WTC11 (cell line): ENCODE measurements at regions not wholly inside any gene's neighbourhood (a gene's known extent, or its start where the extent isn't known, plus 50 kb on each side); places are given as distances from the start of the nearest gene placed in this dataset.

ENCODE experiments used
- ATAC-seq: fragments of 200-7000 bp; cut with Tn5 transposase; 2 replicates; pipeline ENCODE4 v1.10.0; 2021; ENCODE audit warnings: mild to moderate bottlenecking, moderate library complexity
- CTCF ChIA-PET: fragments of 300-600 bp; sonication (Branson Sonifier 250); formaldehyde crosslinking; loops from one replicate; lab custom pipeline; 2021; ENCODE audit warnings: antibody characterized with exemption; lab: Charles Lee
- POLR2A ChIA-PET: fragments of 350-600 bp; sonication (Branson Sonifier 250); formaldehyde crosslinking; loops from one replicate; lab custom pipeline; 2021; ENCODE audit warnings: antibody characterized with exemption; lab: Charles Lee
- DNase-seq: peaks from one replicate; pipeline ENCODE4 v3.0.0; 2021; ENCODE audit warnings: low spot score
- H3K27ac Mint-ChIP-seq: 2 replicates; pipeline ENCODE4 v1.8.0; 2021; ENCODE audit warnings: mixed read lengths
- H3K27me3 Mint-ChIP-seq: 2 replicates; pipeline ENCODE4 v1.8.0; 2021; ENCODE audit warnings: low read depth, mild to moderate bottlenecking, moderate library complexity, mixed read lengths
- H3K36me3 Mint-ChIP-seq: 2 replicates; pipeline ENCODE4 v1.8.0; 2021; ENCODE audit warnings: mixed read lengths
- H3K4me1 Mint-ChIP-seq: 2 replicates; pipeline ENCODE4 v1.8.0; 2022; ENCODE audit warnings: mixed read lengths
- H3K4me3 Mint-ChIP-seq: 2 replicates; pipeline ENCODE4 v1.8.0; 2021; ENCODE audit warnings: mild to moderate bottlenecking, moderate library complexity, mixed read lengths
- H3K9me3 Mint-ChIP-seq: 2 replicates; pipeline ENCODE4 v1.8.0; 2021; ENCODE audit warnings: mixed read lengths
- E2F1 ChIP-seq: sonication (generic); formaldehyde crosslinking; IDR thresholded peaks from 2 replicates; pipeline ENCODE4 v1.8.0; 2022; ENCODE audit warnings: mild to moderate bottlenecking, missing genetic modification reagents
- ETV6 ChIP-seq: sonication (generic); formaldehyde crosslinking; IDR thresholded peaks from 2 replicates; pipeline ENCODE4 v1.8.1; 2022; ENCODE audit warnings: mild to moderate bottlenecking, missing genetic modification reagents
- GABPB1 ChIP-seq: sonication (generic); formaldehyde crosslinking; IDR thresholded peaks from 2 replicates; pipeline ENCODE4 v1.8.1; 2023; ENCODE audit warnings: mild to moderate bottlenecking, missing genetic modification reagents
- GRHL2 ChIP-seq: fragments of 250-450 bp; sonication (Bioruptor Pico); IDR thresholded peaks from 2 replicates; pipeline ENCODE4 v1.8.0; 2022; ENCODE audit warnings: mild to moderate bottlenecking, moderate library complexity; ENCODE audit not compliant: insufficient replicate concordance, severe bottlenecking
- HMGA2 ChIP-seq: fragments of 250-450 bp; sonication (Bioruptor Pico); IDR thresholded peaks from 2 replicates; pipeline ENCODE4 v1.4.0; 2021; ENCODE audit warnings: mild to moderate bottlenecking, moderate library complexity
- MXD4 ChIP-seq: fragments of 250-450 bp; sonication (Bioruptor Pico); IDR thresholded peaks from 2 replicates; pipeline ENCODE4 v1.8.0; 2021; ENCODE audit warnings: mild to moderate bottlenecking, moderate library complexity, borderline replicate concordance
- NFE2L1 ChIP-seq: sonication (generic); formaldehyde crosslinking; IDR thresholded peaks from 2 replicates; pipeline ENCODE4 v1.8.1; 2023; ENCODE audit warnings: missing genetic modification reagents
- NFYB ChIP-seq: sonication (generic); formaldehyde crosslinking; conservative IDR thresholded peaks from 2 replicates; pipeline ENCODE4 v1.8.0; 2022; ENCODE audit warnings: low read depth, missing genetic modification reagents
- NR2C2 ChIP-seq: sonication (generic); formaldehyde crosslinking; IDR thresholded peaks from 2 replicates; pipeline ENCODE4 v1.8.0; 2022; ENCODE audit warnings: mild to moderate bottlenecking, missing genetic modification reagents
- PRRX2 ChIP-seq: fragments of 250-450 bp; sonication (Bioruptor Pico); IDR thresholded peaks from 2 replicates; pipeline ENCODE4 v1.8.0; 2021; ENCODE audit warnings: mild to moderate bottlenecking
- SMAD4 ChIP-seq: sonication (generic); formaldehyde crosslinking; IDR thresholded peaks from 2 replicates; pipeline ENCODE4 v1.8.0; 2022; ENCODE audit warnings: mild to moderate bottlenecking, missing genetic modification reagents
- SP1 ChIP-seq: sonication (generic); formaldehyde crosslinking; conservative IDR thresholded peaks from 2 replicates; pipeline ENCODE4 v1.8.1; 2022; ENCODE audit warnings: missing genetic modification reagents
- STAT6 ChIP-seq: sonication (generic); formaldehyde crosslinking; conservative IDR thresholded peaks from 2 replicates; pipeline ENCODE4 v1.8.1; 2023; ENCODE audit warnings: mild to moderate bottlenecking, low read depth, missing genetic modification reagents, moderate library complexity
- ZBTB21 ChIP-seq: sonication (generic); formaldehyde crosslinking; IDR thresholded peaks from 2 replicates; pipeline ENCODE4 v1.8.1; 2023; ENCODE audit warnings: mild to moderate bottlenecking, missing genetic modification reagents, borderline replicate concordance
- ZNF232 ChIP-seq: sonication (generic); formaldehyde crosslinking; IDR thresholded peaks from 2 replicates; pipeline ENCODE4 v1.8.0; 2022; ENCODE audit warnings: mild to moderate bottlenecking, missing genetic modification reagents
- ZNF317 ChIP-seq: sonication (generic); formaldehyde crosslinking; IDR thresholded peaks from 2 replicates; pipeline ENCODE4 v1.8.1; 2023; ENCODE audit warnings: low read depth, mild to moderate bottlenecking, moderate library complexity, missing genetic modification reagents, borderline replicate concordance
- ZNF416 ChIP-seq: fragments of 250-450 bp; sonication (Bioruptor Pico); IDR thresholded peaks from 2 replicates; pipeline ENCODE4 v1.9.0; 2021; ENCODE audit warnings: mild to moderate bottlenecking, inconsistent platforms
- TF ChIP-seq, protein P1 (sequence below): sonication (generic); formaldehyde crosslinking; IDR thresholded peaks from 2 replicates; pipeline ENCODE4 v1.8.1; 2023; ENCODE audit warnings: mild to moderate bottlenecking, missing genetic modification reagents, borderline replicate concordance
- TF ChIP-seq, protein P2 (sequence below): sonication (generic); formaldehyde crosslinking; IDR thresholded peaks from 2 replicates; pipeline ENCODE4 v1.8.0; 2022; ENCODE audit warnings: mild to moderate bottlenecking, missing genetic modification reagents
- TF ChIP-seq, protein P3 (sequence below): sonication (generic); formaldehyde crosslinking; IDR thresholded peaks from 2 replicates; pipeline ENCODE4 v1.8.0; 2022; ENCODE audit warnings: mild to moderate bottlenecking, missing genetic modification reagents
- TF ChIP-seq, protein P4 (sequence below): fragments of 250-450 bp; sonication (Bioruptor Pico); IDR thresholded peaks from 2 replicates; pipeline ENCODE4 v1.9.0; 2021; ENCODE audit warnings: mild to moderate bottlenecking

GRCh38 chr4:15164571-15164970 is 162.3 kb downstream of the CPEB2 start:
- CTCF ChIA-PET = no interaction called here
- Mint-ChIP-seq H3K9me3 (no peaks in the 10 kb centered on the region), H3K27ac (no peak overlapping the region)
- DNase-seq = no peak
- TF ChIP-seq, protein P1, sequence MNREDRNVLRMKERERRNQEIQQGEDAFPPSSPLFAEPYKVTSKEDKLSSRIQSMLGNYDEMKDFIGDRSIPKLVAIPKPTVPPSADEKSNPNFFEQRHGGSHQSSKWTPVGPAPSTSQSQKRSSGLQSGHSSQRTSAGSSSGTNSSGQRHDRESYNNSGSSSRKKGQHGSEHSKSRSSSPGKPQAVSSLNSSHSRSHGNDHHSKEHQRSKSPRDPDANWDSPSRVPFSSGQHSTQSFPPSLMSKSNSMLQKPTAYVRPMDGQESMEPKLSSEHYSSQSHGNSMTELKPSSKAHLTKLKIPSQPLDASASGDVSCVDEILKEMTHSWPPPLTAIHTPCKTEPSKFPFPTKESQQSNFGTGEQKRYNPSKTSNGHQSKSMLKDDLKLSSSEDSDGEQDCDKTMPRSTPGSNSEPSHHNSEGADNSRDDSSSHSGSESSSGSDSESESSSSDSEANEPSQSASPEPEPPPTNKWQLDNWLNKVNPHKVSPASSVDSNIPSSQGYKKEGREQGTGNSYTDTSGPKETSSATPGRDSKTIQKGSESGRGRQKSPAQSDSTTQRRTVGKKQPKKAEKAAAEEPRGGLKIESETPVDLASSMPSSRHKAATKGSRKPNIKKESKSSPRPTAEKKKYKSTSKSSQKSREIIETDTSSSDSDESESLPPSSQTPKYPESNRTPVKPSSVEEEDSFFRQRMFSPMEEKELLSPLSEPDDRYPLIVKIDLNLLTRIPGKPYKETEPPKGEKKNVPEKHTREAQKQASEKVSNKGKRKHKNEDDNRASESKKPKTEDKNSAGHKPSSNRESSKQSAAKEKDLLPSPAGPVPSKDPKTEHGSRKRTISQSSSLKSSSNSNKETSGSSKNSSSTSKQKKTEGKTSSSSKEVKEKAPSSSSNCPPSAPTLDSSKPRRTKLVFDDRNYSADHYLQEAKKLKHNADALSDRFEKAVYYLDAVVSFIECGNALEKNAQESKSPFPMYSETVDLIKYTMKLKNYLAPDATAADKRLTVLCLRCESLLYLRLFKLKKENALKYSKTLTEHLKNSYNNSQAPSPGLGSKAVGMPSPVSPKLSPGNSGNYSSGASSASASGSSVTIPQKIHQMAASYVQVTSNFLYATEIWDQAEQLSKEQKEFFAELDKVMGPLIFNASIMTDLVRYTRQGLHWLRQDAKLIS (CRISPR knock-in tag) = no peak
- TF ChIP-seq E2F1 (no peak), ZNF416 (CRISPR knock-in tag) (no peak), NFE2L1 (CRISPR knock-in tag) (no peak), MXD4 (no peak), STAT6 (CRISPR knock-in tag) (no peak), GABPB1 (CRISPR knock-in tag) (no peak), HMGA2 (CRISPR knock-in tag) (no peak)
- TF ChIP-seq, protein P2, sequence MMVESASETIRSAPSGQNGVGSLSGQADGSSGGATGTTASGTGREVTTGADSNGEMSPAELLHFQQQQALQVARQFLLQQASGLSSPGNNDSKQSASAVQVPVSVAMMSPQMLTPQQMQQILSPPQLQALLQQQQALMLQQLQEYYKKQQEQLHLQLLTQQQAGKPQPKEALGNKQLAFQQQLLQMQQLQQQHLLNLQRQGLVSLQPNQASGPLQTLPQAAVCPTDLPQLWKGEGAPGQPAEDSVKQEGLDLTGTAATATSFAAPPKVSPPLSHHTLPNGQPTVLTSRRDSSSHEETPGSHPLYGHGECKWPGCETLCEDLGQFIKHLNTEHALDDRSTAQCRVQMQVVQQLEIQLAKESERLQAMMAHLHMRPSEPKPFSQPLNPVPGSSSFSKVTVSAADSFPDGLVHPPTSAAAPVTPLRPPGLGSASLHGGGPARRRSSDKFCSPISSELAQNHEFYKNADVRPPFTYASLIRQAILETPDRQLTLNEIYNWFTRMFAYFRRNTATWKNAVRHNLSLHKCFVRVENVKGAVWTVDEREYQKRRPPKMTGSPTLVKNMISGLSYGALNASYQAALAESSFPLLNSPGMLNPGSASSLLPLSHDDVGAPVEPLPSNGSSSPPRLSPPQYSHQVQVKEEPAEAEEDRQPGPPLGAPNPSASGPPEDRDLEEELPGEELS (CRISPR knock-in tag) = no peak
- TF ChIP-seq, all 79 proteins: peak for 0
- Mint-ChIP-seq H3K36me3 (no peaks in the 10 kb centered on the region), H3K4me1 (peaks cover 29% of the 10 kb centered on the region), H3K4me3 (no peak overlapping the region), H3K27me3 (peaks cover 14% of the 10 kb centered on the region)
- POLR2A ChIA-PET = no interaction called here
- ATAC-seq = no peak

DNA sequence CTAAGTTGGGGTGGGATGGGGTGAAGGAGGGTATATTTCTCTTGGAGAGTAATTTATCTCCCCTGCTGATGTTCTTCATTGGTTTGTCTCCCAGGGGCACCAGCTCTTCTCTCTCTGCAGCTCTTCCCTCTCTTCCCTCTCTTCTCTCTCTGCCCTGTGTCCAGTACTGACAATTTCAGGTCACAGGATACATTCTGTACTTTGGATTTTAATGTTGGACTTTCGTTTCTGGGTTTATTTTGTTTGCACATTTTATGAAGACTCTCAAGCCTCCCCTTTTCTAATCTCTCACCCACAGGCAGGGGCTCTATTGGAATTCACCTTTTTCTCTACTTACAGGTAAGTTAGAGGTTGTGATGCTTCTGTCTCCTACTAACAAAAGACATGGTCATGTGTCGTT is 165.5 kb downstream of the CPEB2 start:
- H3K27ac Mint-ChIP-seq = no peak overlapping the region
- DNase-seq (no peak), ATAC-seq (no peak)
- POLR2A ChIA-PET = no interaction called here
- H3K27me3 Mint-ChIP-seq = peaks cover 15% of the 10 kb centered on the region
- CTCF ChIA-PET = no interaction called here
- peaks cover 16% of the 10 kb centered on the region for H3K9me3 Mint-ChIP-seq
- no peak overlapping the region for H3K4me3 Mint-ChIP-seq
- peaks cover 18% of the 10 kb centered on the region for H3K4me1 Mint-ChIP-seq
- H3K36me3 Mint-ChIP-seq = peaks cover 10% of the 10 kb centered on the region
- no peak for TF ChIP-seq ZNF232 (CRISPR knock-in tag)
- TF ChIP-seq ETV6 (CRISPR knock-in tag) = no peak
- TF ChIP-seq, protein P3, sequence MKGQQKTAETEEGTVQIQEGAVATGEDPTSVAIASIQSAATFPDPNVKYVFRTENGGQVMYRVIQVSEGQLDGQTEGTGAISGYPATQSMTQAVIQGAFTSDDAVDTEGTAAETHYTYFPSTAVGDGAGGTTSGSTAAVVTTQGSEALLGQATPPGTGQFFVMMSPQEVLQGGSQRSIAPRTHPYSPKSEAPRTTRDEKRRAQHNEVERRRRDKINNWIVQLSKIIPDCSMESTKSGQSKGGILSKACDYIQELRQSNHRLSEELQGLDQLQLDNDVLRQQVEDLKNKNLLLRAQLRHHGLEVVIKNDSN (CRISPR knock-in tag) = no peak
- no peak for TF ChIP-seq MXD4
- TF ChIP-seq, protein P4, sequence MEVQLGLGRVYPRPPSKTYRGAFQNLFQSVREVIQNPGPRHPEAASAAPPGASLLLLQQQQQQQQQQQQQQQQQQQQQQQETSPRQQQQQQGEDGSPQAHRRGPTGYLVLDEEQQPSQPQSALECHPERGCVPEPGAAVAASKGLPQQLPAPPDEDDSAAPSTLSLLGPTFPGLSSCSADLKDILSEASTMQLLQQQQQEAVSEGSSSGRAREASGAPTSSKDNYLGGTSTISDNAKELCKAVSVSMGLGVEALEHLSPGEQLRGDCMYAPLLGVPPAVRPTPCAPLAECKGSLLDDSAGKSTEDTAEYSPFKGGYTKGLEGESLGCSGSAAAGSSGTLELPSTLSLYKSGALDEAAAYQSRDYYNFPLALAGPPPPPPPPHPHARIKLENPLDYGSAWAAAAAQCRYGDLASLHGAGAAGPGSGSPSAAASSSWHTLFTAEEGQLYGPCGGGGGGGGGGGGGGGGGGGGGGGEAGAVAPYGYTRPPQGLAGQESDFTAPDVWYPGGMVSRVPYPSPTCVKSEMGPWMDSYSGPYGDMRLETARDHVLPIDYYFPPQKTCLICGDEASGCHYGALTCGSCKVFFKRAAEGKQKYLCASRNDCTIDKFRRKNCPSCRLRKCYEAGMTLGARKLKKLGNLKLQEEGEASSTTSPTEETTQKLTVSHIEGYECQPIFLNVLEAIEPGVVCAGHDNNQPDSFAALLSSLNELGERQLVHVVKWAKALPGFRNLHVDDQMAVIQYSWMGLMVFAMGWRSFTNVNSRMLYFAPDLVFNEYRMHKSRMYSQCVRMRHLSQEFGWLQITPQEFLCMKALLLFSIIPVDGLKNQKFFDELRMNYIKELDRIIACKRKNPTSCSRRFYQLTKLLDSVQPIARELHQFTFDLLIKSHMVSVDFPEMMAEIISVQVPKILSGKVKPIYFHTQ (CRISPR knock-in tag) = no peak
- TF ChIP-seq ZBTB21 (CRISPR knock-in tag) = no peak
- no peak for TF ChIP-seq E2F1
- TF ChIP-seq ZNF317 (CRISPR knock-in tag) = no peak
- TF ChIP-seq NR2C2 (CRISPR knock-in tag) = no peak
- no peak for TF ChIP-seq SP1
- TF ChIP-seq GRHL2 (CRISPR knock-in tag) = no peak
- no peak for TF ChIP-seq PRRX2 (CRISPR knock-in tag)
- TF ChIP-seq NFYB (CRISPR knock-in tag) = no peak
- TF ChIP-seq SMAD4 = no peak
